SK-N-SH (cell line): ENCODE measurements at regions not wholly inside any gene's neighbourhood (a gene's known extent, or its start where the extent isn't known, plus 50 kb on each side); places are given as distances from the start of the nearest gene placed in this dataset.

Experiments used
- CTCF ChIA-PET: fragments of 300-600, 350-600 bp; formaldehyde crosslinking; extraction: SDS; loops from one replicate; lab custom pipeline; 2021; lab: Yijun Ruan, JAX
- POLR2A ChIA-PET: fragments of 350-600 bp; sonication (Branson Sonifier 250); formaldehyde crosslinking; extraction: SDS; loops from one replicate; lab custom pipeline; 2020; ENCODE audit warnings: antibody characterized with exemption, inconsistent platforms; lab: Yijun Ruan, JAX
- DNase-seq: peaks from one replicate; pipeline ENCODE4 v3.0.0; 2012
- H2AFZ ChIP-seq: fragments of 200-600 bp; sonication (generic); 2 replicates; pipeline ENCODE4 v1.8.1; 2016; ENCODE audit warnings: antibody characterized with exemption, mild to moderate bottlenecking, low read depth
- H3F3A ChIP-seq: fragments of 200-600 bp; sonication (generic); replicated peaks from 2 replicates; pipeline ENCODE3; 2016; ENCODE audit warnings: antibody characterized with exemption, mild to moderate bottlenecking; ENCODE audit not compliant: insufficient read depth
- H3K27ac ChIP-seq, 2 experiments: fragments of 200-500 bp in 1 of 2; fragments of 200-600 bp in 1 of 2; sonication (Bioruptor generic) in 1 of 2; sonication (generic), shearing (Covaris generic) in 1 of 2; 2 replicates each; pipeline versions ENCODE4 v1.5.1 to v1.6.1; 2014 to 2016; ENCODE audit warnings: low read depth in 2 of 2, inconsistent platforms in 1 of 2, low read length in 1 of 2, mild to moderate bottlenecking in 1 of 2, mixed read lengths in 1 of 2
- H3K27me3 ChIP-seq: fragments of 200-600 bp; sonication (generic), shearing (Covaris generic); 2 replicates; pipeline ENCODE4 v1.6.1; 2016; ENCODE audit warnings: mixed run types; ENCODE audit not compliant: insufficient read depth
- H3K36me3 ChIP-seq, 2 experiments: fragments of 200-500 bp in 1 of 2; fragments of 200-600 bp in 1 of 2; sonication (Bioruptor generic) in 1 of 2; sonication (generic) in 1 of 2; replicated peaks in 1 of 2; 2 replicates each; pipeline versions ENCODE3 to v1.5.1; 2014 to 2016; ENCODE audit warnings: low read length in 1 of 2, mild to moderate bottlenecking in 1 of 2; ENCODE audit not compliant: insufficient read depth in 2 of 2, control insufficient read depth in 1 of 2
- H3K4me1 ChIP-seq, 2 experiments: fragments of 200-500 bp in 1 of 2; fragments of 200-600 bp in 1 of 2; sonication (Bioruptor generic) in 1 of 2; sonication (generic), shearing (Covaris generic) in 1 of 2; 2 replicates each; pipeline versions ENCODE4 v1.5.1 to v1.6.1; 2014 to 2016; ENCODE audit warnings: low read depth in 1 of 2, low read length in 1 of 2, mixed run types in 1 of 2; ENCODE audit not compliant: insufficient read depth in 2 of 2, control insufficient read depth in 1 of 2
- H3K4me2 ChIP-seq: fragments of 200-600 bp; sonication (generic), shearing (Covaris generic); 2 replicates; pipeline ENCODE4 v1.6.1; 2017; ENCODE audit warnings: mixed run types
- H3K4me3 ChIP-seq, 2 experiments: fragments of 200-500 bp in 1 of 2; fragments of 200-600 bp in 1 of 2; sonication (Bioruptor generic) in 1 of 2; sonication (generic), shearing (Covaris generic) in 1 of 2; 2 replicates each; pipeline versions ENCODE4 v1.5.1 to v1.8.1; 2014 to 2016; ENCODE audit warnings: low read depth in 2 of 2, inconsistent platforms in 1 of 2, low read length in 1 of 2, mild to moderate bottlenecking in 1 of 2, mixed read lengths in 1 of 2, moderate library complexity in 1 of 2
- H3K79me2 ChIP-seq: fragments of 200-600 bp; sonication (generic); 2 replicates; pipeline ENCODE4 v1.8.1; 2017; ENCODE audit warnings: mild to moderate bottlenecking; ENCODE audit not compliant: insufficient read depth
- H3K9ac ChIP-seq: fragments of 200-600 bp; sonication (generic); 2 replicates; pipeline ENCODE4 v1.6.1; 2017; ENCODE audit warnings: mixed run types
- H3K9me2 ChIP-seq: fragments of 200-600 bp; sonication (generic); 2 replicates; pipeline ENCODE4 v1.6.1; 2017; ENCODE audit warnings: mixed run types
- H3K9me3 ChIP-seq: fragments of 200-600 bp; sonication (generic); 2 replicates; pipeline ENCODE4 v1.6.1; 2017; ENCODE audit warnings: mixed run types, mild to moderate bottlenecking, moderate library complexity
- H4K20me1 ChIP-seq: fragments of 200-600 bp; sonication (generic); 2 replicates; pipeline ENCODE4 v1.6.1; 2017; ENCODE audit warnings: mild to moderate bottlenecking, mixed run types; ENCODE audit not compliant: insufficient read depth
- ELF1 ChIP-seq: IDR thresholded peaks from 2 replicates; pipeline ENCODE4 v1.4.0; 2012
- EZH2phosphoT487 ChIP-seq: fragments of 200-600 bp; sonication (generic); IDR thresholded peaks from 2 replicates; pipeline ENCODE4 v1.6.1; 2017; ENCODE audit warnings: low read depth, mixed run types, mild to moderate bottlenecking, antibody characterized with exemption, moderate library complexity, borderline replicate concordance
- FOXJ3 ChIP-seq: sonication (generic); formaldehyde crosslinking; IDR thresholded peaks from 2 replicates; pipeline ENCODE4 v1.5.1; 2020; ENCODE audit warnings: mild to moderate bottlenecking, missing genetic modification reagents
- FOXM1 ChIP-seq: IDR thresholded peaks from 2 replicates; pipeline ENCODE4 v1.4.0; 2012; ENCODE audit warnings: low read depth, mild to moderate bottlenecking
- GATA2 ChIP-seq: sonication (generic); formaldehyde crosslinking; IDR thresholded peaks from 2 replicates; pipeline ENCODE4 v1.5.0; 2020; ENCODE audit warnings: mild to moderate bottlenecking, missing genetic modification reagents
- MAX ChIP-seq: IDR thresholded peaks from 2 replicates; pipeline ENCODE4 v1.4.0; 2012; ENCODE audit warnings: low read depth
- MEF2A ChIP-seq: IDR thresholded peaks from 2 replicates; pipeline ENCODE4 v1.4.0; 2012; ENCODE audit warnings: low read depth, borderline replicate concordance
- NFIC ChIP-seq: IDR thresholded peaks from 2 replicates; pipeline ENCODE4 v1.4.0; 2012; ENCODE audit warnings: borderline replicate concordance
- RAD21 ChIP-seq: IDR thresholded peaks from 2 replicates; pipeline ENCODE4 v1.6.1; 2012; ENCODE audit warnings: mild to moderate bottlenecking, low read length
- REST ChIP-seq: IDR thresholded peaks from 2 replicates; pipeline ENCODE4 v1.6.1; 2012; ENCODE audit warnings: mild to moderate bottlenecking, low read depth, low read length, moderate library complexity
- RFX5 ChIP-seq: IDR thresholded peaks from 2 replicates; pipeline ENCODE4 v1.6.1; 2012; ENCODE audit warnings: mild to moderate bottlenecking, improper control_type of control experiment, low read length
- RXRA ChIP-seq: IDR thresholded peaks from 2 replicates; pipeline ENCODE4 v1.4.0; 2012; ENCODE audit warnings: low read depth, mild to moderate bottlenecking, borderline replicate concordance
- SIN3A ChIP-seq: IDR thresholded peaks from 2 replicates; pipeline ENCODE4 v1.6.1; 2012; ENCODE audit warnings: low read depth, mild to moderate bottlenecking, low read length, moderate library complexity, borderline replicate concordance
- SMC3 ChIP-seq: IDR thresholded peaks from 2 replicates; pipeline ENCODE4 v1.6.1; 2012; ENCODE audit warnings: low read depth, low read length, improper control_type of control experiment
- TAF1 ChIP-seq: IDR thresholded peaks from 2 replicates; pipeline ENCODE4 v1.6.1; 2012; ENCODE audit warnings: low read depth, mild to moderate bottlenecking, low read length, moderate library complexity, borderline replicate concordance
- USF1 ChIP-seq: IDR thresholded peaks from 2 replicates; pipeline ENCODE4 v1.4.0; 2012; ENCODE audit warnings: low read depth, borderline replicate concordance
- YY1 ChIP-seq: IDR thresholded peaks from 2 replicates; pipeline ENCODE4 v1.4.0; 2012; ENCODE audit warnings: low read depth, mild to moderate bottlenecking
- ZBTB33 ChIP-seq: IDR thresholded peaks from 2 replicates; pipeline ENCODE4 v1.4.0; 2012; ENCODE audit warnings: low read depth, borderline replicate concordance
- WGBS: methylation state at CpG from one replicate; pipeline ENCODE4 v1.1.6; 2017; ENCODE audit warnings: low lambda C conversion rate; 5-methylcytosine and 5-hydroxymethylcytosine counted together

GRCh38 chr17:43319293-43320124 lies 79.3 kb upstream of the ARL4D start:
- Histone ChIP-seq H3K9me3 (no peaks in the 10 kb centered on the region), H3K9me2 (no peaks in the 10 kb centered on the region), H2AFZ (no peak overlapping the region), H3K4me1 (no peaks in the 10 kb centered on the region; a peak in 1 of 4 replicates), H3K79me2 (no peaks in the 10 kb centered on the region), H3K4me2 (no peak overlapping the region)
- no peak for TF ChIP-seq EZH2phosphoT487
- TF ChIP-seq REST = no peak
- TF ChIP-seq MAX = no peak
- TF ChIP-seq RXRA = no peak
- TF ChIP-seq YY1 = no peak
- TF ChIP-seq USF1 = no peak
- no peak for TF ChIP-seq RFX5
- no peak for TF ChIP-seq ZBTB33
- TF ChIP-seq SIN3A = no peak
- TF ChIP-seq GATA2 (CRISPR knock-in tag) = no peak
- no peak for TF ChIP-seq NFIC
- no peak for TF ChIP-seq TAF1
- TF ChIP-seq MEF2A = no peak
- no peak for TF ChIP-seq ELF1
- TF ChIP-seq SMC3 = no peak
- no peak for TF ChIP-seq FOXJ3 (CRISPR knock-in tag)
- TF ChIP-seq RAD21 = no peak
- no peak for TF ChIP-seq FOXM1
- TF ChIP-seq, all 33 proteins: peak for 0
- WGBS = 78% methylated on average over 4 of the region's 4 CpGs
- no peak overlapping the region for H3K9ac ChIP-seq
- H3K36me3 ChIP-seq = no peaks in the 10 kb centered on the region
- H3K4me3 ChIP-seq = no peak overlapping the region
- CTCF ChIA-PET = interaction anchor here (0.7 kb wide), 1 partner anchor 15 kb away, joined by 3 read pairs; no protein-coding TSS in a partner anchor
- H3K27me3 ChIP-seq = no peaks in the 10 kb centered on the region
- POLR2A ChIA-PET = no interaction called here
- H3K27ac ChIP-seq = no peak overlapping the region
- DNase-seq = no peak
- no peaks in the 10 kb centered on the region for H4K20me1 ChIP-seq
- peaks cover 18% of the 10 kb centered on the region for H3F3A ChIP-seq
